A673 (cell line): ENCODE measurements at regions not wholly inside any gene's neighbourhood (a gene's known extent, or its start where the extent isn't known, plus 50 kb on each side); places are given as distances from the start of the nearest gene placed in this dataset.

Experiments
- BruUV-seq: library from RNA; stranded (reverse); fragments of 400-500 nt; replicated peaks from 2 replicates; lab custom pipeline; 2021; lab: Mats Ljungman, UMichigan
- CTCF ChIA-PET: fragments of 300-600 bp; sonication (Branson Sonifier 250); formaldehyde crosslinking; loops from one replicate; lab custom pipeline; 2022; ENCODE audit warnings: antibody characterized with exemption; lab: Charles Lee
- POLR2A ChIA-PET: fragments of 300-600 bp; sonication (Branson Sonifier 250); formaldehyde crosslinking; loops from one replicate; lab custom pipeline; 2022; ENCODE audit warnings: antibody characterized with exemption; ENCODE audit not compliant: low non-redundant PET; lab: Charles Lee
- DNase-seq: peaks from one replicate; pipeline ENCODE4 v3.0.0-alpha.2; 2015; ENCODE audit warnings: low spot score
- H3K27ac ChIP-seq: fragments of 200-600 bp; sonication (generic); 2 replicates; pipeline ENCODE4 v1.5.1; 2016; ENCODE audit warnings: mixed run types, low read depth, mild to moderate bottlenecking, mixed read lengths, antibody characterized with exemption, low read length; ENCODE audit not compliant: poor library complexity, severe bottlenecking
- H3K27me3 ChIP-seq: fragments of 200-600 bp; sonication (generic); replicated peaks from 2 replicates; pipeline ENCODE4 v1.6.1; 2017; ENCODE audit warnings: mixed run types, low read depth, mild to moderate bottlenecking, mixed read lengths, antibody characterized with exemption, low read length; ENCODE audit not compliant: insufficient read depth, poor library complexity
- H3K36me3 ChIP-seq: fragments of 200-600 bp; sonication (generic); 2 replicates; pipeline ENCODE4 v1.6.1; 2016; ENCODE audit warnings: mixed run types, mild to moderate bottlenecking, mixed read lengths, antibody characterized with exemption, low read length; ENCODE audit not compliant: insufficient read depth, poor library complexity, severe bottlenecking
- H3K4me1 ChIP-seq: fragments of 200-600 bp; sonication (generic); 2 replicates; pipeline ENCODE4 v1.6.1; 2017; ENCODE audit warnings: mixed run types, mild to moderate bottlenecking, mixed read lengths, antibody characterized with exemption, low read length; ENCODE audit not compliant: insufficient read depth, poor library complexity, severe bottlenecking
- H3K4me3 ChIP-seq: fragments of 200-600 bp; sonication (generic); 2 replicates; pipeline ENCODE4 v1.5.1; 2016; ENCODE audit warnings: low read depth, mixed run types, mild to moderate bottlenecking, mixed read lengths, low read length; ENCODE audit not compliant: poor library complexity, severe bottlenecking
- H3K9me3 ChIP-seq: fragments of 200-600 bp; sonication (generic); 2 replicates; pipeline ENCODE4 v1.6.1; 2016; ENCODE audit warnings: mixed run types, low read depth, mild to moderate bottlenecking, mixed read lengths, antibody characterized with exemption, low read length; ENCODE audit not compliant: poor library complexity, severe bottlenecking
- EZH2 ChIP-seq: fragments of 200-600 bp; sonication (generic); IDR thresholded peaks from 2 replicates; pipeline ENCODE4 v1.6.1; 2017; ENCODE audit warnings: borderline replicate concordance, low read depth, mild to moderate bottlenecking, mixed read lengths, antibody characterized with exemption, low read length; ENCODE audit not compliant: poor library complexity, severe bottlenecking
- intact Hi-C: fragments of 100-400 bp; cut with micrococcal nuclease; formaldehyde crosslinking; loops from one replicate; pipeline ENCODE4 v1.10.0; 2022; ENCODE audit not compliant: unreplicated experiment
- TF ChIP-seq, protein P1 (sequence below): fragments of 300-800, 200-600 bp; sonication (generic); conservative IDR thresholded peaks from 2 replicates; pipeline ENCODE4 v1.5.1; 2017; ENCODE audit warnings: low read depth, mild to moderate bottlenecking, antibody characterized with exemption, low read length, moderate library complexity, mixed read lengths

DNA sequence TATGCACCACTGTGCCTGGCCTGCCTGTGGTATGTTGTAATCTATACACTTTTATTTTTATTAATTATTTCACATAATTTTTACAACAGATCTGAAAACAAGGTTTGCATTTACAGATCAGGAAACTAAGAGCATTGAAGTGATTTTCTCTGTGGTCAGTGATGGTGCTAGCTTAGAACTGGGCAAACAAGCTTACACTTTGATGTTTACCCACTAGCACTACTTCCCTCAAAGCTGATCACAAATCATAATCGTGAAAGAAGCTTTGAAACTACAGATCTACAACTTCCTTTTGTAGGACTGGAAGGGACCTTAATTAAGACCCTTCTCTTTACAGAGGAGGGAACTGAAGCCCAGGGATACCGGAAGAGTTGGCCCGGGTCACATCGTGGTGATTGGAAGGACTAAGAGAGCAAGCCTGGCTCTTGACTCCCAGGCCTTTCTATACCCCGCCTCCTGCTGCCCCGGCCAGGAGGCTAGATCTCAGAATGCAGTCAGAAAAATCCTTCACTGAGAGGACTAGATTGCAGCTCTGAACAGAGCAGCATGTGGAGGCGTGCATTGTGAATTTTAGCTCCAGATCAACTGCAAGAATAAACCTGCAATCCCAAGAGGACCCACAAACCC, 93.7 kb upstream of the ZNF827 start:
- DNase-seq = no peak
- no peaks in the 10 kb centered on the region for H3K27me3 ChIP-seq
- H3K27ac ChIP-seq = no peak overlapping the region
- no peak for TF ChIP-seq EZH2
- TF ChIP-seq, protein P1, sequence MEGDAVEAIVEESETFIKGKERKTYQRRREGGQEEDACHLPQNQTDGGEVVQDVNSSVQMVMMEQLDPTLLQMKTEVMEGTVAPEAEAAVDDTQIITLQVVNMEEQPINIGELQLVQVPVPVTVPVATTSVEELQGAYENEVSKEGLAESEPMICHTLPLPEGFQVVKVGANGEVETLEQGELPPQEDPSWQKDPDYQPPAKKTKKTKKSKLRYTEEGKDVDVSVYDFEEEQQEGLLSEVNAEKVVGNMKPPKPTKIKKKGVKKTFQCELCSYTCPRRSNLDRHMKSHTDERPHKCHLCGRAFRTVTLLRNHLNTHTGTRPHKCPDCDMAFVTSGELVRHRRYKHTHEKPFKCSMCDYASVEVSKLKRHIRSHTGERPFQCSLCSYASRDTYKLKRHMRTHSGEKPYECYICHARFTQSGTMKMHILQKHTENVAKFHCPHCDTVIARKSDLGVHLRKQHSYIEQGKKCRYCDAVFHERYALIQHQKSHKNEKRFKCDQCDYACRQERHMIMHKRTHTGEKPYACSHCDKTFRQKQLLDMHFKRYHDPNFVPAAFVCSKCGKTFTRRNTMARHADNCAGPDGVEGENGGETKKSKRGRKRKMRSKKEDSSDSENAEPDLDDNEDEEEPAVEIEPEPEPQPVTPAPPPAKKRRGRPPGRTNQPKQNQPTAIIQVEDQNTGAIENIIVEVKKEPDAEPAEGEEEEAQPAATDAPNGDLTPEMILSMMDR = no peak
- intact Hi-C loops = no loop called here
- H3K36me3 ChIP-seq = no peaks in the 10 kb centered on the region
- no peaks in the 10 kb centered on the region for H3K9me3 ChIP-seq
- no TSS peak for BruUV-seq
- POLR2A ChIA-PET = no interaction called here
- CTCF ChIA-PET = interaction anchor here (0.6 kb wide), 1 partner anchor 491 kb away, joined by 3 read pairs; no protein-coding TSS in a partner anchor
- H3K4me1 ChIP-seq = no peaks in the 10 kb centered on the region
- no peak overlapping the region for H3K4me3 ChIP-seq

DNA sequence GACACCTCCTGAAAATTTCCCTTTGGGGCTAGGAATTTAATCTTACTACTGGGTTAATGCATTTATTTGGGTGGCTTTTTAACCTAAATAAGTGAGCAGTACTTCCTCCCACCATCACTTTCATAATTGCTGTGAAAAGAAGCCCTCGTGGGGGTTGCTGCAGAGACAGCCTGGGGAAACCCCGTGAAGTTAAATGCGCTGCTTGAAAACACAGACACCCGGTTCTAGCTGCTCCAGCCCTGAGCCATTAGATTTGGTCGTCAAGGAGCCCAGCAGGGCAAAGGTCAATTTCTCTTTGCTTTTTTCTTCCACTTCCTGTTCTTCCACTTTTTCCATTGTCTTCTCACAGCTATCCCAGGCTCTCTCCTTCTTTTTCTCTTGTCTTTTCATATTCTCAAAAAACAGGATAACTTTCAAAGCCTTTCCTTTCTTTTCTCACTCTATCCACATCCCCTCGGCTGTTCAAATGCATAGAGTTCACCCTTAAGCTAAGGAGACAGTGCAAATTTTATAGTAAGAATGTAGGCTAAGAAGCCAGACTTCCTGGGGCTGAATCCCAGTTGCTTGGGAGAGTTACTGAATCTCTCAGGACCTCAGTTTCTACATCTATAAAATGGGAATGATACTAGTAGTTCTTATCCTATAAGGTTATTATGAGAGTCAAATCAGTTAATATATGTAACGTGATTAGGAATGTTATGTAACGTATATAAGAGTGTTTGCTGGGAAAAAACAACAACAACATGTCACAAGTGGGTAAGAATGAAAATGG, 91.5 kb upstream of the ZNF827 start:
- H3K9me3 ChIP-seq = no peaks in the 10 kb centered on the region
- no peak for DNase-seq
- H3K27ac ChIP-seq = no peak overlapping the region
- H3K36me3 ChIP-seq = no peaks in the 10 kb centered on the region
- TF ChIP-seq EZH2 = no peak
- TF ChIP-seq, protein P1 = no peak
- H3K4me1 ChIP-seq = no peaks in the 10 kb centered on the region
- intact Hi-C loops = no loop called here
- no peaks in the 10 kb centered on the region for H3K27me3 ChIP-seq
- BruUV-seq = no TSS peak
- no peak overlapping the region for H3K4me3 ChIP-seq
- CTCF ChIA-PET = no interaction called here
- POLR2A ChIA-PET = no interaction called here

DNA sequence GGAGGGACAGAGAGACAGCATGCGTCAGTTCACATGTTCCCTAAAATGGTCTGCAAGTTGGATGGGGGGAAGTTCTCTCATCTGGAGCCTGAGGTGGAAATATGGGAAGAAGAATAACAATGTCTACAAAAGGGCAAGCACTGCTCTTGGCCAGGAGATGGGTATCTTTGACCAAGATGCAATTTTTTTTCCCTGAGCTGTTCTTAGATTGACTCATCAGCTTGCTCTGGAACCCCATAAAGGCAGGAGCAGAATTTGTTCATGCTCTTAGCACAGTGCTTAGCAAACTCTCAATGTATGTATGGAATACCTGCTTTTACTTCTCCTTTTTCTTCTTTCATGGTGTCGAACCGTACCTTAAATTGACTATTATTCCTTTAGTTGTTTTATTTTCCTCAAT, 90.5 kb upstream of the ZNF827 start:
- POLR2A ChIA-PET = no interaction called here
- intact Hi-C loops = no loop called here
- no peaks in the 10 kb centered on the region for H3K9me3 ChIP-seq
- no TSS peak for BruUV-seq
- DNase-seq = no peak
- H3K27me3 ChIP-seq = no peaks in the 10 kb centered on the region
- H3K4me1 ChIP-seq = no peaks in the 10 kb centered on the region
- H3K36me3 ChIP-seq = no peaks in the 10 kb centered on the region
- no peak for TF ChIP-seq EZH2
- TF ChIP-seq, protein P1 = no peak
- no peak overlapping the region for H3K4me3 ChIP-seq
- H3K27ac ChIP-seq = no peak overlapping the region
- CTCF ChIA-PET = no interaction called here
